ENCODE measurements at regions not wholly inside any gene's neighbourhood (a gene's known extent, or its start where the extent isn't known, plus 50 kb on each side); places are given as distances from the start of the nearest gene placed in this dataset.

DNA sequence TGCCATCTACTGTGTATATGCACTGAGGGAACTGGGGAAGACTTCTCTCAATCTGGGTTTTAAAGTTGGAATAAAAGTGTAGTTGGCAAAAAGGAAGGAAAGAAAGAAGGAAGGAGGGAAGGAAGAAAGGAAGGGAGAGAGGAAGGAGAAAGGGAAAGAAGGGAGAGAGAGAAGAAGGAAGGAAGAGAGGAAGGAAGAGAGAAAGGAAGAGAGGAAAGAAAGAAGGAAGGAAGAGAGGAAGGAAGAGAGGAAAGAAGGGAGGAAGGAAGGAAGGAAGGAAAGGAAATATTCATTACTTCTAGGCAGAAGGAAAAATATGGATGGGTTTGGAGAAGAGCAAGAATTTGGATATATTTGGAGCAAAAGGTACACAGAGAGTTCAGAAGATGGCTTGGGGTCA is 343.6 kb upstream of the AUTS2 start:
- no peak for DNase-seq (ENCODE audit: low read depth, low spot score)
- Mint-ChIP-seq H3K36me3 (ENCODE audit: low read depth) (no peaks in the 10 kb centered on the region), H3K27ac (ENCODE audit: unreplicated experiment) (no peak overlapping the region), H3K9me3 (peaks cover 6% of the 10 kb centered on the region), H3K4me1 (peaks cover 4% of the 10 kb centered on the region), H3K4me3 (no peak overlapping the region), H3K27me3 (ENCODE audit: low read depth) (peaks cover 19% of the 10 kb centered on the region)
- no peak for TF ChIP-seq CTCF (conservative IDR thresholded peaks at IDR 0.05)

- peaks cover 11% of the 10 kb centered on the region for H3K27me3 Mint-ChIP-seq (ENCODE audit: low read depth)
- DNase-seq (ENCODE audit: low read depth, low spot score) = no peak
- H3K27ac Mint-ChIP-seq (ENCODE audit: unreplicated experiment) = no peak overlapping the region
- peaks cover 6% of the 10 kb centered on the region for H3K9me3 Mint-ChIP-seq
- TF ChIP-seq CTCF (conservative IDR thresholded peaks at IDR 0.05) = no peak
- no peak overlapping the region for H3K4me3 Mint-ChIP-seq
- no peaks in the 10 kb centered on the region for H3K36me3 Mint-ChIP-seq (ENCODE audit: low read depth)
- peaks cover 8% of the 10 kb centered on the region for H3K4me1 Mint-ChIP-seq
Measured at GRCh38 chr7:69256634-69257081, 341.6 kb upstream of the AUTS2 start.

- Mint-ChIP-seq H3K9me3 (peaks cover 6% of the 10 kb centered on the region), H3K4me3 (no peak overlapping the region), H3K27ac (ENCODE audit: unreplicated experiment) (no peak overlapping the region), H3K27me3 (ENCODE audit: low read depth) (peaks cover 10% of the 10 kb centered on the region), H3K4me1 (peaks cover 8% of the 10 kb centered on the region), H3K36me3 (ENCODE audit: low read depth) (no peaks in the 10 kb centered on the region)
- TF ChIP-seq CTCF (conservative IDR thresholded peaks at IDR 0.05) = no peak
- no peak for DNase-seq (ENCODE audit: low read depth, low spot score)
Measured at GRCh38 chr7:69257592-69257991, 340.7 kb upstream of the AUTS2 start.

DNA sequence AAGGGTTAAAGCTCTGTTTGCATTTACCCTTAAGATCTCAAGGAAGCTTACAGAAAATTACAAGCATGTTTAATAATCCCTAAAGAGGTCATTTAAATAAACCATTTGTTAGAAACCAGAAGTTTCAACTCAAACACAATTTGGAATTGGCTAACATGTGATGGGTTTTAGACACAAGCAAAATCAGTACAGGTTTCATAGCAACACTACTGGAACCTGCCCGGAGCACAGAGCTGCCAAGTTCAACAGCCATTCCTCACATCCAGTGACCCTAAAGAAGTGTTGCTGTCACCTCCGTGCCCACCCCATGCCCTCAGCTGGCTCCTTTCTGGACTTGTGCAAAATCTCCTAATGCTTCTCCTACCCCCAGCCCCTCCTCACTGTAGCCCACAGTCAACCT is 338.8 kb upstream of the AUTS2 start:
- TF ChIP-seq CTCF (conservative IDR thresholded peaks at IDR 0.05) = no peak
- Mint-ChIP-seq H3K4me1 (peaks cover 8% of the 10 kb centered on the region), H3K36me3 (ENCODE audit: low read depth) (no peaks in the 10 kb centered on the region), H3K27ac (ENCODE audit: unreplicated experiment) (peak overlapping the region; percentile 70), H3K4me3 (no peak overlapping the region), H3K9me3 (peaks cover 6% of the 10 kb centered on the region), H3K27me3 (ENCODE audit: low read depth) (peaks cover 6% of the 10 kb centered on the region)
- no peak for DNase-seq (ENCODE audit: low read depth, low spot score)

DNA sequence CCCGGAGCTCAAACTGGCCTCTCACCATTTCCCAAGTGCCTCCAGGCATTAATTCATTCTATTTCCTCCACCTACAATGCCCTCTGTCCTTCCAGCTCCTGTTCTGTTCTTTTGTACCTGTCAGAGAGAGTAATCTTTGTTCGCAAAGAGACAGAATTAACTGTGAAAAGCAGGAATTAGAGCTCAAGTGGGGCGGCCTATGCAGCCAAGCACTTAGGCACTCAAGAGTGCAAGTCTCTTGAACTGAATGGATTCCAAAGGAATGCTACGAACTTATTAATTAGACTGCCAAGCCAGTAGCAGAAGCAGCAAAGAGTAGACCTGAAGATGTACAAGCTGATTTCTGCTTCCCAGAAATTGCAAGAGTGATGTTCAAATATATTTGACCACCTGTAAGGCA is 338.3 kb upstream of the AUTS2 start:
- H3K4me3 Mint-ChIP-seq = no peak overlapping the region
- TF ChIP-seq CTCF (conservative IDR thresholded peaks at IDR 0.05) = no peak
- peaks cover 6% of the 10 kb centered on the region for H3K9me3 Mint-ChIP-seq

GRCh38 chr7:69263550-69263949 is 334.7 kb upstream of the AUTS2 start:
- Mint-ChIP-seq H3K9me3 (no peaks in the 10 kb centered on the region), H3K36me3 (ENCODE audit: low read depth) (no peaks in the 10 kb centered on the region), H3K4me1 (peaks cover 4% of the 10 kb centered on the region), H3K27me3 (ENCODE audit: low read depth) (peaks cover 3% of the 10 kb centered on the region), H3K4me3 (no peak overlapping the region), H3K27ac (ENCODE audit: unreplicated experiment) (no peak overlapping the region)
- DNase-seq (ENCODE audit: low read depth, low spot score) = no peak
- no peak for TF ChIP-seq CTCF (conservative IDR thresholded peaks at IDR 0.05)

More for the DNA sequence above, 338.3 kb upstream of the AUTS2 start:
- Mint-ChIP-seq H3K4me1 (peaks cover 8% of the 10 kb centered on the region), H3K36me3 (ENCODE audit: low read depth) (no peaks in the 10 kb centered on the region), H3K27me3 (ENCODE audit: low read depth) (peaks cover 4% of the 10 kb centered on the region), H3K27ac (ENCODE audit: unreplicated experiment) (peak overlapping the region; percentile 70)
- DNase-seq (ENCODE audit: low read depth, low spot score) = no peak
